ENCODE measurements at regions not wholly inside any gene's neighbourhood (a gene's known extent, or its start where the extent isn't known, plus 50 kb on each side); places are given as distances from the start of the nearest gene placed in this dataset.
"Not testable (repeated sequence)": the region's sequence is repeated elsewhere in the genome, so short reads cannot be mapped to it uniquely, and the experiment has no call there.

GRCh38 chr13:54799621-54800226 is 1771.1 kb downstream of the OLFM4 start:
- DNase-seq (ENCODE audit: low read depth, low spot score), result no peak
- Histone ChIP-seq H3K4me3 (no peak overlapping the region), H3K9me3 (ENCODE audit: low read depth, low read length) (no peaks in the 10 kb centered on the region), H3K9ac (ENCODE audit: insufficient read length) (no peak overlapping the region), H3K27ac (no peak overlapping the region), H3K36me3 (ENCODE audit: insufficient read depth, low read length) (no peaks in the 10 kb centered on the region)
- TF ChIP-seq FOXP2 (optimal IDR thresholded peaks at IDR 0.05; ENCODE audit: control extremely low read depth, extremely low read length, insufficient read depth) (no peak), POLR2AphosphoS5 (IDR thresholded peaks at IDR 0.05; ENCODE audit: borderline replicate concordance, low read depth, low read length) (no peak), EZH2 (IDR thresholded peaks at IDR 0.05) (no peak)

GRCh38 chr13:54802226-54802625 is 1773.6 kb downstream of the OLFM4 start:
- Histone ChIP-seq H3K9me3 (ENCODE audit: low read depth, low read length) (no peaks in the 10 kb centered on the region), H3K36me3 (ENCODE audit: insufficient read depth, low read length) (no peaks in the 10 kb centered on the region), H3K4me3 (no peak overlapping the region), H3K27ac (no peak overlapping the region), H3K9ac (ENCODE audit: insufficient read length) (no peak overlapping the region)
- no peak for DNase-seq (ENCODE audit: low read depth, low spot score)
- TF ChIP-seq FOXP2 (optimal IDR thresholded peaks at IDR 0.05; ENCODE audit: control extremely low read depth, extremely low read length, insufficient read depth) (no peak), POLR2AphosphoS5 (IDR thresholded peaks at IDR 0.05; ENCODE audit: borderline replicate concordance, low read depth, low read length) (no peak), EZH2 (IDR thresholded peaks at IDR 0.05) (no peak)

- Histone ChIP-seq H3K27ac (no peak overlapping the region), H3K9me3 (ENCODE audit: low read depth, low read length) (no peaks in the 10 kb centered on the region), H3K4me3 (no peak overlapping the region), H3K9ac (ENCODE audit: insufficient read length) (no peak overlapping the region), H3K36me3 (ENCODE audit: insufficient read depth, low read length) (no peaks in the 10 kb centered on the region)
- no peak for TF ChIP-seq POLR2AphosphoS5 (IDR thresholded peaks at IDR 0.05; ENCODE audit: borderline replicate concordance, low read depth, low read length)
- no peak for TF ChIP-seq EZH2 (IDR thresholded peaks at IDR 0.05)
- no peak for TF ChIP-seq FOXP2 (optimal IDR thresholded peaks at IDR 0.05; ENCODE audit: control extremely low read depth, extremely low read length, insufficient read depth)
- DNase-seq (ENCODE audit: low read depth, low spot score), result no peak
These were observed 1777.1 kb downstream of the OLFM4 start for GRCh38 chr13:54805743-54806142.

- H3K9ac ChIP-seq (ENCODE audit: insufficient read length); H3K4me3 ChIP-seq; H3K36me3 ChIP-seq (ENCODE audit: insufficient read depth, low read length); H3K9me3 ChIP-seq (ENCODE audit: low read depth, low read length); DNase-seq (ENCODE audit: low read depth, low spot score); H3K27ac ChIP-seq: not testable (repeated sequence)
These were observed 1793.4 kb downstream of the OLFM4 start for GRCh38 chr13:54821938-54822470.

GRCh38 chr13:54829391-54830068 is 1800.9 kb downstream of the OLFM4 start:
- not testable (repeated sequence) for H3K9me3 ChIP-seq (ENCODE audit: low read depth, low read length)

GRCh38 chr13:54836273-54836672 is 1807.7 kb downstream of the OLFM4 start:
- H3K36me3 ChIP-seq (ENCODE audit: insufficient read depth, low read length), result no peaks in the 10 kb centered on the region

More at GRCh38 chr13:54829391-54830068, 1800.9 kb downstream of the OLFM4 start:
- not testable (repeated sequence) for H3K36me3 ChIP-seq (ENCODE audit: insufficient read depth, low read length); DNase-seq (ENCODE audit: low read depth, low spot score); H3K9ac ChIP-seq (ENCODE audit: insufficient read length); H3K4me3 ChIP-seq; H3K27ac ChIP-seq

GRCh38 chr13:54841682-54842081 is 1813.1 kb downstream of the OLFM4 start:
- H3K9me3 ChIP-seq (ENCODE audit: low read depth, low read length), result no peaks in the 10 kb centered on the region
- H3K27ac ChIP-seq, result no peak overlapping the region
- H3K9ac ChIP-seq (ENCODE audit: insufficient read length), result no peak overlapping the region
- no peak for DNase-seq (ENCODE audit: low read depth, low spot score)
- H3K36me3 ChIP-seq (ENCODE audit: insufficient read depth, low read length), result no peaks in the 10 kb centered on the region
- no peak overlapping the region for H3K4me3 ChIP-seq
- TF ChIP-seq POLR2AphosphoS5 (IDR thresholded peaks at IDR 0.05; ENCODE audit: borderline replicate concordance, low read depth, low read length), result no peak
- TF ChIP-seq EZH2 (IDR thresholded peaks at IDR 0.05), result no peak
- no peak for TF ChIP-seq FOXP2 (optimal IDR thresholded peaks at IDR 0.05; ENCODE audit: control extremely low read depth, extremely low read length, insufficient read depth)

More at GRCh38 chr13:54836273-54836672, 1807.7 kb downstream of the OLFM4 start:
- Histone ChIP-seq H3K9me3 (ENCODE audit: low read depth, low read length) (no peaks in the 10 kb centered on the region), H3K27ac (no peak overlapping the region), H3K4me3 (no peak overlapping the region), H3K9ac (ENCODE audit: insufficient read length) (no peak overlapping the region)
- no peak for DNase-seq (ENCODE audit: low read depth, low spot score)
- TF ChIP-seq POLR2AphosphoS5 (IDR thresholded peaks at IDR 0.05; ENCODE audit: borderline replicate concordance, low read depth, low read length) (no peak), EZH2 (IDR thresholded peaks at IDR 0.05) (no peak), FOXP2 (optimal IDR thresholded peaks at IDR 0.05; ENCODE audit: control extremely low read depth, extremely low read length, insufficient read depth) (no peak)

- no peak for DNase-seq (ENCODE audit: low read depth, low spot score)
- H3K4me3 ChIP-seq, result no peak overlapping the region
- TF ChIP-seq FOXP2 (optimal IDR thresholded peaks at IDR 0.05; ENCODE audit: control extremely low read depth, extremely low read length, insufficient read depth), result no peak
- H3K9me3 ChIP-seq (ENCODE audit: low read depth, low read length), result no peaks in the 10 kb centered on the region
- H3K36me3 ChIP-seq (ENCODE audit: insufficient read depth, low read length), result no peaks in the 10 kb centered on the region
- no peak overlapping the region for H3K9ac ChIP-seq (ENCODE audit: insufficient read length)
- H3K27ac ChIP-seq, result no peak overlapping the region
These were observed 1816.8 kb downstream of the OLFM4 start for GRCh38 chr13:54845351-54845965.
